ENCODE measurements at regions not wholly inside any gene's neighbourhood (a gene's known extent, or its start where the extent isn't known, plus 50 kb on each side); places are given as distances from the start of the nearest gene placed in this dataset.
"Not testable (repeated sequence)": the region's sequence is repeated elsewhere in the genome, so short reads cannot be mapped to it uniquely, and the experiment has no call there.

- no peak for DNase-seq
These were observed 419.0 kb upstream of the ASIC2 start for GRCh38 chr17:33712120-33712519.

GRCh38 chr17:33716957-33717356 lies 423.9 kb upstream of the ASIC2 start:
- no peak for DNase-seq

GRCh38 chr17:33723736-33724135 lies 430.6 kb upstream of the ASIC2 start:
- not testable (repeated sequence) for DNase-seq

GRCh38 chr17:33725675-33726271 lies 432.7 kb upstream of the ASIC2 start:
- no peak for DNase-seq

- no peak for DNase-seq
These were observed 437.0 kb upstream of the ASIC2 start for GRCh38 chr17:33730131-33730530.

- DNase-seq = no peak
These were observed 439.0 kb upstream of the ASIC2 start for GRCh38 chr17:33732116-33732515.

- no peak for DNase-seq
These were observed 446.6 kb upstream of the ASIC2 start for GRCh38 chr17:33739714-33740113.

GRCh38 chr17:33745047-33745760 lies 452.1 kb upstream of the ASIC2 start:
- no peak for DNase-seq

- no peak for DNase-seq
These were observed 456.1 kb upstream of the ASIC2 start for GRCh38 chr17:33749171-33749570.

GRCh38 chr17:33750943-33751701 lies 458.0 kb upstream of the ASIC2 start:
- peak; percentile 35 for DNase-seq

GRCh38 chr17:33751702-33752065 lies 458.6 kb upstream of the ASIC2 start:
- DNase-seq = no peak

- no peak for DNase-seq
These were observed 460.4 kb upstream of the ASIC2 start for GRCh38 chr17:33753452-33753851.

GRCh38 chr17:33756021-33756420 lies 462.9 kb upstream of the ASIC2 start:
- no peak for DNase-seq

- DNase-seq = no peak
These were observed 472.8 kb upstream of the ASIC2 start for GRCh38 chr17:33765871-33766270.

- DNase-seq = no peak
These were observed 473.6 kb upstream of the ASIC2 start for GRCh38 chr17:33766721-33767120.

- no peak for DNase-seq
These were observed 476.0 kb upstream of the ASIC2 start for GRCh38 chr17:33769066-33769465.

- DNase-seq = no peak
These were observed 478.8 kb upstream of the CCL2 start for GRCh38 chr17:33776304-33776703.

- DNase-seq = no peak
These were observed 478.2 kb upstream of the CCL2 start for GRCh38 chr17:33776903-33777302.

- DNase-seq = no peak
These were observed 477.4 kb upstream of the CCL2 start for GRCh38 chr17:33777674-33778073.

- no peak for DNase-seq
These were observed 476.4 kb upstream of the CCL2 start for GRCh38 chr17:33778505-33779233.

- no peak for DNase-seq
These were observed 475.9 kb upstream of the CCL2 start for GRCh38 chr17:33779234-33779591.

- no peak for DNase-seq
These were observed 469.8 kb upstream of the CCL2 start for GRCh38 chr17:33785281-33785680.

- DNase-seq = no peak
These were observed 468.6 kb upstream of the CCL2 start for GRCh38 chr17:33786478-33786877.

GRCh38 chr17:33789658-33790057 lies 465.4 kb upstream of the CCL2 start:
- DNase-seq = no peak
